GM18499 (cell line): ENCODE measurements at regions not wholly inside any gene's neighbourhood (a gene's known extent, or its start where the extent isn't known, plus 50 kb on each side); places are given as distances from the start of the nearest gene placed in this dataset.

Experiments
- ATAC-seq: cut with Tn5 transposase; IDR thresholded peaks from one replicate; pipeline ENCODE4 v1.9.1; 2021; ENCODE audit warnings: moderate number of reproducible peaks; ENCODE audit not compliant: insufficient read depth, unreplicated experiment

DNA sequence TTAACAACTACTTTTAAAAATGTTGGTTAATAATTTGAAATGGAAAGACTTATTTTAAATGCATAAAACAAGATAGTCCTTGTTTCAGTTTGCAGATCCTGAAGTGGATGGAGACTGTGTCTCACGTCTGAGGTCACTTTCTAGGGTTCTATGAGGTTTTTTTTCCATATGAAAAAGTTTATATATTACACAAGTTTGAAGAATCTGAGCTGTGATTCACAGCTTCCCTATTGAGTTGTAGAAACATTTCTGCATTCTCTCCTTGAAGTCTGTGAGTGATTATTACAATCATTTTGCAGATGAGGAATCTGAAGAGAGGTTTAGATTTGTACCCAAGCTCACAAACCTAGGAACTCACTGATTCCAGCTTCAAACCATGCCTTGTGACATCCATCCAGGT is 442.5 kb upstream of the KLF4 start:
- ATAC-seq: no peak

DNA sequence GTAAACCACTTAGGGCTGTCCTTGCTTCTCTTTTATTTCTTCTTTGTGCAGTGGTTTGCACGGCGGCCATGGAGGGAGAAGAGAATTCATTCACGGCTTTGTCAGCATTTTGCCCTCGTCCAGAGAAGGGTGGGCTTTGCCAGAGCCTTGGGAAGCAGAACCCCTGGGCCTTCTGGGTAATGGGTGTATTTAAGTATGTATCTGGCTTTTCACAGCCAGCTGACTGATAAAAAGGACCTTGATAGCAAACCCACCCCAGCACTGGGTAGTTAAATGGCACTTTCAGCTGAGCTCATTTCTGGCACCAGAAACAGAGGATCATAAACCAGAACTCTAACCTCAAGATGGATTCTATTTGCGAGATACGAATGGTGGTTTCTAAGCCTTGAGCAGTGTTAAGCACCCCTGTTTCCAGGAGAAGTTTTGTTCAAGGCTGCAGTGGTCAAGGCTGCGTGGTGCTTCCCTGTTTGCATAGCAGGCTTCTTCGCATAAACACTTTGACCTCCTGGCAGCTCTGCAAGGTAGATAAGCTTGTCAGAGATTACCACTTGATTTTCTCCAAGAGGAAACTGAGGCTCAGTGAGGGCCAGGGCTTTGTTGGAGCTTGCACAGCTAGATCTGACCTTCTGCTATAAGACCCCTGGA is 441.6 kb upstream of the KLF4 start:
- ATAC-seq: no peak

DNA sequence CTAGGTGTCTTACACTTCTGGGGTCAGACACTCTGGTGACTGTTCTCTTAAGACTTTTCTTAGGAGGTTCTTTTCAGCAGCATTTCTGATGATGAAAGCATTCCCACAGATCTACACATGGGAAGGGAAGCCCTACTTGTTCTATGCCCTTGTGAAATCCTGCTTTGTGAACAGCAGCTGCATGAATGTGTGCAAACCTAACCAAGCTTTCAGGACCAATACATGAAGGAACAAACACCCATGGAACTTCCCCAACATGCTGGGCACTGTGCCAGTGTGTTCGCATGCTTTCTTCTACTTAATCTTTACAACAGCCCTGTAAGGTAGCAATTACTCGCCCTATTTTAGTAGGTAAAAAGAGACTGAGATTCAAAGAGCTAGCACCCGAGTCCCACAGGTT is 439.9 kb upstream of the KLF4 start:
- ATAC-seq: no peak

DNA sequence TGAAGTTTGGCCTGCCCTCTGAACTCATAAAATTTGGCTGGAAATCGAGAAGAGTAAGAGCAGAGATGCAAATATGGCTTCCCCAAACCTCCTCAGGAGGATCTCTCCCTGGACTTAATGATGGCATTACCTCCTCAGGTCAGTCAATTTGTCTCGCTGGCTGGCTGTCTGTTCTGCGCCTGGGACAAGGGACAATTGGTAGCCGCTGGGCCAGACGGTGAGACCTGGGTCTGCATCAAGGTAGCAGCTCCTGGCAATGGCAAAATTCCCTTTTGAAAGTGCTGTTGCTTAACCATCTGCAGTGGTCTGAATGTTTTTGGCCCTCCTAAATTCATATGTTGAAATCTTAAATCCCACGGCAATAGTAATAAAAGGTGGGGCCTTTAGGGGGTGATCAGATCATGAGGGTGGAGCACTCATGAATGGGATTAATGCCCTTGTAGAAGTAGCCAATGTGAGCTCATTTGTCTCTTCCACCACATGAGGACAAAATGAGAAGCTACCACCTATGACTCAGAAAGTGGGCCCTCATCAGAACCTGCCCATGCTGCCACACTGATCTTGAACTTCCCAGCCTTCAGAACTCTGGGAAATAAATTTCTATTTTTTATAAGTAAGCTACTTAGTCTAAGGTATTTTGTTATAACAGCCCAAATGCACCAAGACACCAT is 439.3 kb upstream of the KLF4 start:
- no peak for ATAC-seq

DNA sequence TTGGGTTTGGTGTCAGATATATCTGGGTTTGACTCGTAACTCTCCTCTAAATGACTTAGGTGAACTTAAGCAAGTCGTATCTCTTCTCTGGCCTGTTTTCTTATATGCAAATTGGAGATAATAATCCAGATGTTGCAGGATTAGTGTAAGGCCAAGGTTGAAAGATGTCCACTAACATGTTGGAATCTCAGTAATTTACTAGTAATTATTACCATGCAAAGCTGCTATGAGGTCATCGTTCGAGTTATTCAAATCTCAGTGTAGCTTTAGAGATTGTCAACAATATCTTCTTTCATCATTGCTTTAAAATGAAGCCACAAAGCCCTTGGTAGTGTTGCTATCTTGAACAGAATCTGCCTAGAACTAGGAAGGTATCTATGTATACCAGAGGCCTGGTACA is 437.7 kb upstream of the KLF4 start:
- no peak for ATAC-seq

DNA sequence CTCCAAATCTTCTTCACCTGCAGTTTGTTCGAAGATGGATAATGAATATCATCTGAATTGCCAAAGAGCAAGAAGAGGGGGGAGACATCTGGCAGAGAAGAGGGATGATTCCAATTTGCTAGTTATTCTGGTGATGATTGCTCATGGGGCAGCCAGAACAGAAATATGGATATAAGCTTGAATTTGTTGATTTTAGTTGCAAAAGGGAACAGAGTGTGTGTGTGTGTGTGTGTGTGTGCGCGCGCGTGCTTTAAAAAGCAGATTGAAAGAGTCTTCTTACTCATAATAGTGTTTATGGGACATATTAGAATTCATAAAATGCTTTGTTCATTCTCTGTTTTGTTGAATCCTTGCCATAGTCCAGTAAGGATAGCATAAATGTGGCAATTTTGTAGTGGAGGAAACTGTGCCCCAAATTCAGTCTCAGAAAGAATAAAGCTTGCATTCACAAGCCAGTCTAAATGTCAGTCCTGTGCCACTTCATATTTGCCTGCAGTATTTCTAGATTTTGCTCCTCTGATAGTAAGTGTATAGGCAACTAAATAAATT is 436.3 kb upstream of the KLF4 start:
- no peak for ATAC-seq

DNA sequence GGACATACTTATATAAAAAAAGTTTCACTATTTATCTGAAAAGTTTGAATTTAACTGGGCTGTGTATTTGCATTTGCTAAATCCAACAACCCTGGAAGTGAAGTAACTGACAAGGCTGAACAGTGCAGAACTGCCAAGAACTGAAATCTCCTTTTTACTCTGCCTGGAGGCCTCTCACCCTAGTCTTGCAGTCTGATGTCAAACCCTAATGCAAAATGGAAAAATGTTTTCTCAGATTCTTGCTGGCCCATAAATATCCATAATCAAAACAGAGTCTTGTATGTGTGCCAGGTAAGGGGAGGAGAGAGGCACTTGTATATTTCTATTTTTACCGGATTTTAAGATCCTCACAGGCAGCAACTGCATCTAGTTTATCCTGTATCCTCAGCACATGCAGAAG is 432.7 kb upstream of the KLF4 start:
- ATAC-seq: no peak

DNA sequence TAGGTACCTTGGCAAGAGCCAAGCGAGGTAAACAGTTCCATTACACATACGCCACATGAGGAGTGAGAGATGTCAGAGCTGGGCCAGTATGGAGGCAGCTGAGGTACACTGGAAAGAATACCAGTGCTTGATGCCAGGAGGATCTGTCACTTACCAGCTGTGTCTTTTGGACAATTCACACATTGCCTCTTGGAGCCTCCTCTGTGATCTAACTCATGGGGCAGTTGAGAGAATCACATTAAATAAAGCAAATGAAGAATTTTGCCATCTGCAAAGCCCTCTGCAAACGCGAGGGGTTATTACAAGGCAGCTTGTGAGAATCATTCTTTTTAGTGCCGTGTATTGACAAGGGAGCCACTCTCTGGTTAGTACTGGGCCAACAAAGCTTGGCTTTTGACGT is 429.7 kb upstream of the KLF4 start:
- ATAC-seq: no peak

DNA sequence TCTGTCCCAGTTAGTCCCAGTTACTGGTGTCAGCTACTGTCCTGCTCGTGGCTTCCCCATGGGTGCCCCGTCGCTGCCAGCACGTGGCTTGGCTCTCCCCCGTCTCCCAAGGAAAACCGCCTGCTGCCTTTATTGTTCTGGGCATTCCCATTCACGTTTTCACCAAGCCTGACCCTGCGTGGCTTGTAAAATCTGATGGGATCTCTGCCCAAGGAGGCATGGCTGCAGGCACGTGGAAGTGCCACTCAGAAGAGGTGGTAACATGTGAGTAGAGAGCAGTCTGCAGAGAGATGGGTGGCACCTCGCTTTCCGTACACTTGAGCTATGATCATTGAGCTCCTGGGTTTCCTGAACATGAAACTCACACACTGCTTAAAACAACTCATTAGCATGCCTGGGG is 429.2 kb upstream of the KLF4 start:
- no peak for ATAC-seq

DNA sequence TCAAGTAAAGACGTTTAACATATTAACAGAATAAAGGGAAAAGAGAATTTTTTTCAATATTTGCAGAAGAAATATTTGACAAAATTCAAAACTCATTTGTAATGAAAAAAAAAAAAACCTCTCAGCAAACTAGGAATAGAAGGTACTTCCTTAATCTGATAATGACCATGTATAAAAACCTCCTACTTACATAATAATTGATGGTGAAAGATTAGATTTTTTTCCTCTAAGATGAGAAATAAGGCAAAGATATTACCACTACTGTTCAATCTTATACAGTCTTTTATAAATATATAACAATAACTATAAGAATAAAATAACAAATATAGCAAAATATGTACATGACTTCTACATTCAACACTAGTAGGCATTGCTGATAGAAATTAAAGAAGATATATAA is 424.6 kb upstream of the KLF4 start:
- ATAC-seq: no peak

DNA sequence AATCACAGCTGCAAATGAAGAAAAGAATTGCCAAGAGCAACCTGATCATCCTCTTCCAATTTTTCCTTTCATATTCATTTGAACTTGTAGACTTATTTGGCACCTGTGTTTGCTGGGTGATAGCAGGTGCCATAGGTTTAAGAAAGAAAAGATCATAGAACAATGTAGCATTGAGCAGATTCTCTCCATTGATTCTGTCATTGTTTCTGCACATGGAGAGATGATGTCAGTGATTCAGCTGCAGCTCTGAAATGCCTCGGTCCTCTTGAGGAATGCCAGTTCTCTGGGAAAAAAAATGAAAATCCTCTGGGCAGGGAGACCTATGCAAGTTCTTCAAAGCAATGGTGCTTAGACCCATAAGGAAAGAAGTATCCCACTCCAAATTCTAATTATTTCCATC is 418.1 kb upstream of the KLF4 start:
- ATAC-seq: no peak

DNA sequence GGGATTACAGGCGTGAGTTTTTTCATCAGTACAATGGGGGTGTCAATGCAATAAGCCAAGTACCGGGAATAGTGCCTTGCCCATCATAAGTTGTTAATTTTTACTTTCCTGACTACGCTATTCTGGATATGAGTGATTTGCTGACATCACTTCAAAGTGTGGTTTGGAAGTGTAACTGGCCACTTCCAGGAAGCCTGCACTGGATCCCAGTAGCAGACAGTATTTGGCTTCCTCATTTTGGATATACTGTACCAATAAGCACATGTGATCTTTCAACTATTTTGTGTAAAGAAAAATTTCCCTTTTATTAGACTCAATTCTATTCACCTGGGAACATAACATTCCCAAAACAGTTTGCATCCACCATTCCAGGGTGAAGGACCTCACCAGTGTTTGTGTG is 417.7 kb upstream of the KLF4 start:
- ATAC-seq: no peak

DNA sequence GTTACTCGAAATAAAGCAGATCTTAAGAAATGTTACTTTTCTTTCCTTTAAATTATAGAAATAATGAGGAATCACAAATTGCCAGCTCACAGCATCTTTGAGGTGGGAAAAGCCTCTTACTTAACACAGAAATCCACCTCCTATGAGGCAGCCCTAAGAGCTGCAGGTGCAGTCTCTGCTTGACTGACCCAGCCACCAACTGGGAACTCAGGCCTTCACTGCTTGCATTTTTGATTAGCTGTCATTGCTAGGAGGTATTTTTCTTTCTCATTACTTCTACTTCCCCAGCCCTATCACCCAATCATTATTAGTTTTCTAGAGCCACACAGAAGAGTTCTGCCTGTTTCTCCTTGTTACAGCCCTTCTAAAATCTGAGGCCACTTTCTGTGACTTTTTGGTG is 416.5 kb upstream of the KLF4 start:
- no peak for ATAC-seq

DNA sequence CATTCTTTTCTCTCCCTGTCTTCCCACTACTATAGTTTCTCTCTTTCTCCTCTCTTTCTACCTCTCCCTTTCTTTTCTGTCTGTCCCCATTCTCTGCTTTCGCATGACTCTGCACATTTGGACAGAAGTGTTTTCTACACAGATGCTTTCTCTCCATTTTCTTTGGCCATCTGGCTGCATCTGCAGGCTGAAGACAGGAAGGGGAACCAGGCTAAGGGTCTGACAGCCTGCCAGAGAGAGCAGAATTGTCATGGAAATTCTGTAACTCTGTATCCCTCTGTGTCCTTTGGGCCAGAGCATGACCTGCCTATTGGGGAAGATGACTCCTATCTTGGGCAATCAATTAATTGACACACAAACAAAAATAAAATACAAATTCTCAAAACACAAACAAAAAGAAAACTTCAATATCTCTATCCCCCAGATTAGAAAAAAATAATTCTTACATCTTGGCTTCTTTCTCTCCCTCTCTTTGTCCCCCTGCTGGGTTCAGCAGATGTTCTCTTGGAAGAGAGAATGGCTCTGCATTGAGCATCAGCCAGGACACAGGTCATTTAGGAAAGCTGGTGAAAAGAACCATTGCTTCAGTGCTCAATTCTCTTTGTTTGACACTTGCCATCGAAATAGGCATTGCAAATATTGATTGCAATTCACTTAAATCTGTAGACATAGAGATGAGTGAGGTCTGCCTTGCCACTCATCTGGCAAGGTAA is 415.9 kb upstream of the KLF4 start:
- ATAC-seq: no peak

DNA sequence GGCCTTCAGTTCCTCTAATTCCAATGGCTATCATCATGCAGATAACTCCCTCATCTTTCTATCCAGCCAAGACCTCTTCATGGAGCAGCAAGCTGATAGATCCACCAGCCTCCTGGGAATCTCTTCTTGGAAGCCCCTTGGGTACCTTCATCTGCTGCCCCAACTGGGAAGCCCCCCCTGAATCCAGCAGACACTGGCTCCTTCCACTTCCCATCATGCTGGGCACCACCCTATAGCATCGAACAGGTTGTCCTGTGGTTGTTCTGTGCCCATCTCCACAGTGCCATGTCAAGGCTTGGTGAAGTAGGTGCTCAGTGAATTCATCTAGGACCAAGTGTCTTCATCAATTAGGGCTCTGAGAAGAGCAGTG is 410.4 kb upstream of the KLF4 start:
- ATAC-seq: no peak

DNA sequence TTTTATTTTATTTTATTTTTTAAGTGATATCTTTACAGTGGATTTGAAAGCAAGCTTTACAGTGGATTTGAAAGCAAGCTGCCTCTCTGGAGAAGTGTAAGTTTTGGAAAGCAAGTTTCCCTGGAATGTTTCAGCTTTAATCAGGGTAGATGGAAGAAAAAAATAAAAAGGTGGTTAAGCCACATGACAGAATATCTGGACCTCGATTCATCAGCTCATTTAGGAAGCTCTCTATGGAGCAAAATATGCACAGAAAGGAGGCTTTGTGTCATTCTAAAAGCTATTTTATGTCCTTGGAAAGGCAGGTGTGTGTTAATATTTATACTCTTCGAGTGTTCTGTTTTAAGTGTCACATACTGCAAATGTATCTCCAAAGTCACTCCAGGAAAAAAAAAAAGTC is 409.2 kb upstream of the KLF4 start:
- ATAC-seq: no peak

DNA sequence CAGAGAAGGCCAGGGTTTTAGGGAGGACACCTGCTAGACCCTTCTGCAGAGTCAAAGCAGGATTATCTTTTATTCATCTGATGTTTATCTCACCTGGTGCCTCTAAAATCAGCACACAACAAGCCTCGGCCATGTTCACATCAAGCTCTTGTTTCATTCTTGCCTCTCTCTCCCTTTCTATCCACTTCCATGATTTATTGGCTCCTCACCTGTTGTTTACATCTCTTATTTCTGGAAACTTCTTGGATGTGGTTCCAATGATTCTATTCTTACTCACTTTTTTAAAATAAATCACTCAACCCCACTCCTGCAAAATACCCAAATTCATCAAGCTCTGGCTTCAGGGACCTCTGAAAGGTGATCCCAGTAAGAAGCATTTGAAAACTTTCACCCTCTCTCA is 407.0 kb upstream of the KLF4 start:
- ATAC-seq: no peak

DNA sequence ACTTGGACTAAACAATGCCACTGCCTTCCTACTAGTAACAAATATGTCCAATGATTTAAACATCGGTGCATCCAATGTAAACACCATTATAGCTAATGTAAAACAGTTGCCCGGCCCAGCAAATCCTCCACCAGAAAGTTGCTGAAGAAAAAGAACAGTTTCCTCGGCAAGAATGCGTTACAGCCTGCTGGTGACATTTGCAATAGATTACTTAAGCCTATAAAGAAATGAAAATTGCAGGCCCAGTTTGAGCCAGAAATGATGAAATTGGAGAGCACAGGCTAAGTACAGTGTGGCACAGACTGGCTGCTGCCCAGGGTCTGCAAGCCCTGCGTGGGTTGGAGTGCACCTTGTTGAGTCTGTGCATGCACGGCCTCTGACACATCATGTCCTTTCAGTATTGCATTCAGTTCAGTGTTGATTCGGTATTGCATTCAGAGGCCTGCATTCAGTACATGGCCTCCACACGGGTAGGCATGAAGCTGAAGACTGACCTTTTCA is 406.0 kb upstream of the KLF4 start:
- no peak for ATAC-seq

DNA sequence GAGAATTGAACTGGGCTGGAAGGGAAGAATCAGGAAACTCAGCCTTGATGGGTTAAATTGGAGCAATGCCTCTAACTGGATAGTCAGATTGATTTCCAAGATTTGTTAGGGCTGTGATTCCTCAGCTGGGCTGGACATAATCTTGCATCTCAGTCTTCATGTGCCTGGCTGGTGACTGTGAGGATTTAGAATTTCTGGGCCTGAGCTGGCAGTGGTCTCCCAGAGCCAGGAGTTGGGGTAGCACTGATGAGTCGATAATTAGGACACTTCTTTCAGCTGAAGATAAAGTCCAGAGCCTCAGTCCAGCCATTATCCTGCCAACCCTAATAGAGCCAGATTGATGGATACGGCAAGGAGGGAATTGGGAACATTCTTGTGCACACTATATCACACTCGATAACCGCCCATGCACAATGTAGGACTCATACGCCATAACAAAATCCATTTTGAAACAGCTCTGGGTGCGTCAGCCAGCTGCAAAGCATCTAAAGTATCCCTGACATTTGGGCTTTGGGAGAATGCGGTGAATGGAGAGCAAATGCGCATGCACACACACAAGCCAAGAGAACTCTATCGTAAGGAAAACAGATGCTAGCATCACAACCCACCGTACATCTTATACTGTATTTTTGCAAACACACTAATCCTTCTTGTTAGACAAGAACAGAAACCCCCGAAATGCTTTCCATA is 405.1 kb upstream of the KLF4 start:
- ATAC-seq: no peak

DNA sequence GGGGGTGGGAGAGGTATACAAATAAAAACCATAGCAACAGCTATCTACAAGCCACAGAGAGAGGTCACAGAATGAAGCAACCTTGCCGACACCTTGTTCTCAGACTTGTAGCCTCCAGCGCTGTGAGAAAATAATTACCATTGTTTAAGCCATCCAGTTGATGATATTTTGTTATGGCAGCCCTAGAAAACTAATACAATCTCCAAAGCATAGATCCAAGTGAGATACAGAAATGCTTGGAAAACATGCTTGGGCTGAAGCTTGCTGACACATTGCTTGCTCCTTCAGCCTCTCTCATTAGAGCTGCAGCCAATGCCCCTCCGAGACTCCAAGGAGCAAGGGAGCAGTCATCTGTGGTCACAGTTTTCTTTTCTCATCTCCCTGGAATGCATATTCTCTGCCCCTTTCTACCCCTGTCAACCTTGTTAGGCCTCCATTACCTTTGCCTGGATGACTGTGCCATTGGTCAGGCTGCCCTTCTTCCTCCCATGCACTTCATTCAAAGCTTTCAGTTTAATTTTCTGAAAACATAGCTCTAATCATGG is 401.4 kb upstream of the KLF4 start:
- no peak for ATAC-seq
